ENCODE measurements at regions not wholly inside any gene's neighbourhood (a gene's known extent, or its start where the extent isn't known, plus 50 kb on each side); places are given as distances from the start of the nearest gene placed in this dataset.

GRCh38 chr13:91066745-91067144 lies 280.7 kb upstream of the MIR17HG start:
- Histone ChIP-seq H3K4me1 (ENCODE audit: control insufficient read depth in 4 of 4, insufficient read depth in 4 of 4, low read length in 3 of 4) (no peaks in the 10 kb centered on the region), H3K9ac (ENCODE audit: low read depth in 1 of 2, low read length in 2 of 2) (no peak overlapping the region), H3K36me3 (ENCODE audit: control insufficient read depth in 4 of 4, insufficient read depth in 3 of 4, low read depth in 1 of 4, low read length in 3 of 4) (no peaks in the 10 kb centered on the region), H3K4me3 (ENCODE audit: low read depth in 1 of 3, low read length in 3 of 3) (no peak overlapping the region), H3K27me3 (ENCODE audit: control insufficient read depth in 4 of 4, insufficient read depth in 4 of 4, low read length in 3 of 4) (peaks cover 0 to 6% (median 0%) of the 10 kb centered on the region in 4 donors), H3K9me3 (ENCODE audit: control insufficient read depth in 4 of 4, low read length in 3 of 4) (no peaks in the 10 kb centered on the region), H3K27ac (ENCODE audit: low read depth in 1 of 2, low read length in 2 of 2) (no peak overlapping the region)
- DNase-seq (ENCODE audit: low spot score), result no peak
- no peak for TF ChIP-seq RAD21 (IDR thresholded peaks at IDR 0.05)
- WGBS, result 72% methylated on average over 4 of the region's 4 CpGs

GRCh38 chr13:91072486-91072885 lies 275.0 kb upstream of the MIR17HG start:
- no peak for DNase-seq (ENCODE audit: low spot score)
- Histone ChIP-seq H3K27me3 (ENCODE audit: control insufficient read depth in 4 of 4, insufficient read depth in 4 of 4, low read length in 3 of 4) (peaks cover 0 to 4% (median 0%) of the 10 kb centered on the region in 4 donors), H3K27ac (ENCODE audit: low read depth in 1 of 2, low read length in 2 of 2) (no peak overlapping the region), H3K9me3 (ENCODE audit: control insufficient read depth in 4 of 4, low read length in 3 of 4) (no peaks in the 10 kb centered on the region), H3K9ac (ENCODE audit: low read depth in 1 of 2, low read length in 2 of 2) (no peak overlapping the region), H3K4me1 (ENCODE audit: control insufficient read depth in 4 of 4, insufficient read depth in 4 of 4, low read length in 3 of 4) (no peaks in the 10 kb centered on the region), H3K4me3 (ENCODE audit: low read depth in 1 of 3, low read length in 3 of 3) (no peak overlapping the region), H3K36me3 (ENCODE audit: control insufficient read depth in 4 of 4, insufficient read depth in 3 of 4, low read depth in 1 of 4, low read length in 3 of 4) (no peaks in the 10 kb centered on the region)
- TF ChIP-seq FOXA1 (IDR thresholded peaks at IDR 0.05) (no peak), NR2F2 (IDR thresholded peaks at IDR 0.05) (no peak), RXRA (IDR thresholded peaks at IDR 0.05) (no peak), GABPA (IDR thresholded peaks at IDR 0.05 in 1 of 2, conservative IDR thresholded peaks at IDR 0.05 in 1 of 2) (no peak), FOXA2 (IDR thresholded peaks at IDR 0.05) (no peak), JUND (IDR thresholded peaks at IDR 0.05) (no peak), TAF1 (conservative IDR thresholded peaks at IDR 0.05) (no peak), HNF4A (conservative IDR thresholded peaks at IDR 0.05) (no peak)
- TF ChIP-seq, protein P1, sequence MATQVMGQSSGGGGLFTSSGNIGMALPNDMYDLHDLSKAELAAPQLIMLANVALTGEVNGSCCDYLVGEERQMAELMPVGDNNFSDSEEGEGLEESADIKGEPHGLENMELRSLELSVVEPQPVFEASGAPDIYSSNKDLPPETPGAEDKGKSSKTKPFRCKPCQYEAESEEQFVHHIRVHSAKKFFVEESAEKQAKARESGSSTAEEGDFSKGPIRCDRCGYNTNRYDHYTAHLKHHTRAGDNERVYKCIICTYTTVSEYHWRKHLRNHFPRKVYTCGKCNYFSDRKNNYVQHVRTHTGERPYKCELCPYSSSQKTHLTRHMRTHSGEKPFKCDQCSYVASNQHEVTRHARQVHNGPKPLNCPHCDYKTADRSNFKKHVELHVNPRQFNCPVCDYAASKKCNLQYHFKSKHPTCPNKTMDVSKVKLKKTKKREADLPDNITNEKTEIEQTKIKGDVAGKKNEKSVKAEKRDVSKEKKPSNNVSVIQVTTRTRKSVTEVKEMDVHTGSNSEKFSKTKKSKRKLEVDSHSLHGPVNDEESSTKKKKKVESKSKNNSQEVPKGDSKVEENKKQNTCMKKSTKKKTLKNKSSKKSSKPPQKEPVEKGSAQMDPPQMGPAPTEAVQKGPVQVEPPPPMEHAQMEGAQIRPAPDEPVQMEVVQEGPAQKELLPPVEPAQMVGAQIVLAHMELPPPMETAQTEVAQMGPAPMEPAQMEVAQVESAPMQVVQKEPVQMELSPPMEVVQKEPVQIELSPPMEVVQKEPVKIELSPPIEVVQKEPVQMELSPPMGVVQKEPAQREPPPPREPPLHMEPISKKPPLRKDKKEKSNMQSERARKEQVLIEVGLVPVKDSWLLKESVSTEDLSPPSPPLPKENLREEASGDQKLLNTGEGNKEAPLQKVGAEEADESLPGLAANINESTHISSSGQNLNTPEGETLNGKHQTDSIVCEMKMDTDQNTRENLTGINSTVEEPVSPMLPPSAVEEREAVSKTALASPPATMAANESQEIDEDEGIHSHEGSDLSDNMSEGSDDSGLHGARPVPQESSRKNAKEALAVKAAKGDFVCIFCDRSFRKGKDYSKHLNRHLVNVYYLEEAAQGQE (IDR thresholded peaks at IDR 0.05), result no peak
- TF ChIP-seq, protein P2, sequence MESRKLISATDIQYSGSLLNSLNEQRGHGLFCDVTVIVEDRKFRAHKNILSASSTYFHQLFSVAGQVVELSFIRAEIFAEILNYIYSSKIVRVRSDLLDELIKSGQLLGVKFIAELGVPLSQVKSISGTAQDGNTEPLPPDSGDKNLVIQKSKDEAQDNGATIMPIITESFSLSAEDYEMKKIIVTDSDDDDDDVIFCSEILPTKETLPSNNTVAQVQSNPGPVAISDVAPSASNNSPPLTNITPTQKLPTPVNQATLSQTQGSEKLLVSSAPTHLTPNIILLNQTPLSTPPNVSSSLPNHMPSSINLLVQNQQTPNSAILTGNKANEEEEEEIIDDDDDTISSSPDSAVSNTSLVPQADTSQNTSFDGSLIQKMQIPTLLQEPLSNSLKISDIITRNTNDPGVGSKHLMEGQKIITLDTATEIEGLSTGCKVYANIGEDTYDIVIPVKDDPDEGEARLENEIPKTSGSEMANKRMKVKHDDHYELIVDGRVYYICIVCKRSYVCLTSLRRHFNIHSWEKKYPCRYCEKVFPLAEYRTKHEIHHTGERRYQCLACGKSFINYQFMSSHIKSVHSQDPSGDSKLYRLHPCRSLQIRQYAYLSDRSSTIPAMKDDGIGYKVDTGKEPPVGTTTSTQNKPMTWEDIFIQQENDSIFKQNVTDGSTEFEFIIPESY (IDR thresholded peaks at IDR 0.05), result no peak
- WGBS, result 87% methylated on average over 2 of the region's 2 CpGs

- Histone ChIP-seq H3K9ac (ENCODE audit: low read depth in 1 of 2, low read length in 2 of 2) (no peak overlapping the region), H3K27me3 (ENCODE audit: control insufficient read depth in 4 of 4, insufficient read depth in 4 of 4, low read length in 3 of 4) (no peaks in the 10 kb centered on the region), H3K27ac (ENCODE audit: low read depth in 1 of 2, low read length in 2 of 2) (no peak overlapping the region), H3K4me3 (ENCODE audit: low read depth in 1 of 3, low read length in 3 of 3) (no peak overlapping the region), H3K36me3 (ENCODE audit: control insufficient read depth in 4 of 4, insufficient read depth in 3 of 4, low read depth in 1 of 4, low read length in 3 of 4) (no peaks in the 10 kb centered on the region), H3K9me3 (ENCODE audit: control insufficient read depth in 4 of 4, low read length in 3 of 4) (no peaks in the 10 kb centered on the region), H3K4me1 (ENCODE audit: control insufficient read depth in 4 of 4, insufficient read depth in 4 of 4, low read length in 3 of 4) (no peaks in the 10 kb centered on the region)
- no peak for DNase-seq (ENCODE audit: low spot score)
- 76% methylated on average over 2 of the region's 2 CpGs for WGBS
- TF ChIP-seq TAF1 (conservative IDR thresholded peaks at IDR 0.05), result no peak
- no peak for TF ChIP-seq RAD21 (IDR thresholded peaks at IDR 0.05)
- no peak for TF ChIP-seq RXRA (IDR thresholded peaks at IDR 0.05)
- no peak for TF ChIP-seq SP1 (IDR thresholded peaks at IDR 0.05)
- TF ChIP-seq JUND (IDR thresholded peaks at IDR 0.05), result no peak
- TF ChIP-seq, protein P3, sequence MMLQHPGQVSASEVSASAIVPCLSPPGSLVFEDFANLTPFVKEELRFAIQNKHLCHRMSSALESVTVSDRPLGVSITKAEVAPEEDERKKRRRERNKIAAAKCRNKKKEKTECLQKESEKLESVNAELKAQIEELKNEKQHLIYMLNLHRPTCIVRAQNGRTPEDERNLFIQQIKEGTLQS (IDR thresholded peaks at IDR 0.05), result no peak
- no peak for TF ChIP-seq GABPA (IDR thresholded peaks at IDR 0.05 in 1 of 2, conservative IDR thresholded peaks at IDR 0.05 in 1 of 2)
- TF ChIP-seq, protein P1 (IDR thresholded peaks at IDR 0.05), result no peak
- no peak for TF ChIP-seq YY1 (IDR thresholded peaks at IDR 0.05)
- TF ChIP-seq EGR1 (IDR thresholded peaks at IDR 0.05; ENCODE audit: low read depth in 2 of 2), result no peak
- TF ChIP-seq, protein P4, sequence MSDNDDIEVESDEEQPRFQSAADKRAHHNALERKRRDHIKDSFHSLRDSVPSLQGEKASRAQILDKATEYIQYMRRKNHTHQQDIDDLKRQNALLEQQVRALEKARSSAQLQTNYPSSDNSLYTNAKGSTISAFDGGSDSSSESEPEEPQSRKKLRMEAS (IDR thresholded peaks at IDR 0.05), result no peak
- TF ChIP-seq, protein P2 (IDR thresholded peaks at IDR 0.05), result no peak
- no peak for TF ChIP-seq HNF4A (conservative IDR thresholded peaks at IDR 0.05)
- TF ChIP-seq FOXA1 (IDR thresholded peaks at IDR 0.05), result no peak
- TF ChIP-seq NR2F2 (IDR thresholded peaks at IDR 0.05), result no peak
- TF ChIP-seq FOXA2 (IDR thresholded peaks at IDR 0.05), result no peak
Measured at GRCh38 chr13:91074091-91074490, 273.4 kb upstream of the MIR17HG start.

Measured in liver (tissue), 7 donors.